ENCODE measurements at regions not wholly inside any gene's neighbourhood (a gene's known extent, or its start where the extent isn't known, plus 50 kb on each side); places are given as distances from the start of the nearest gene placed in this dataset.

- no peak for TF ChIP-seq CTCF (IDR thresholded peaks at IDR 0.05; ENCODE audit: low read depth, low read length)
- in situ Hi-C loops (cut with HindIII; ENCODE audit: low sequenced_read_pairs) = no loop called here
- H3K4me3 ChIP-seq (ENCODE audit: low read depth, low read length) = no peak overlapping the region
- no peak for DNase-seq (ENCODE audit: low read depth, low spot score)
Observed at GRCh38 chr5:5644249-5644648, 221.8 kb downstream of the ICE1 start.

- TF ChIP-seq CTCF (IDR thresholded peaks at IDR 0.05; ENCODE audit: low read depth, low read length) = no peak
- DNase-seq (ENCODE audit: low read depth, low spot score) = no peak
- no peak overlapping the region for H3K4me3 ChIP-seq (ENCODE audit: low read depth, low read length)
- in situ Hi-C loops (cut with HindIII; ENCODE audit: low sequenced_read_pairs) = no loop called here
Observed at GRCh38 chr5:5643481-5643880, 221.0 kb downstream of the ICE1 start.

- DNase-seq (ENCODE audit: low read depth, low spot score) = peak; percentile 7
- no peak for TF ChIP-seq CTCF (IDR thresholded peaks at IDR 0.05; ENCODE audit: low read depth, low read length)
- in situ Hi-C loops (cut with HindIII; ENCODE audit: low sequenced_read_pairs) = no loop called here
- H3K4me3 ChIP-seq (ENCODE audit: low read depth, low read length) = no peak overlapping the region
Observed at GRCh38 chr5:5638211-5638610, 215.7 kb downstream of the ICE1 start.

- no peak for DNase-seq (ENCODE audit: low read depth, low spot score)
- TF ChIP-seq CTCF (IDR thresholded peaks at IDR 0.05; ENCODE audit: low read depth, low read length) = no peak
- H3K4me3 ChIP-seq (ENCODE audit: low read depth, low read length) = no peak overlapping the region
- in situ Hi-C loops (cut with HindIII; ENCODE audit: low sequenced_read_pairs) = no loop called here
Observed at GRCh38 chr5:5637173-5637572, 214.7 kb downstream of the ICE1 start.

GRCh38 chr5:5634817-5635216 is 212.3 kb downstream of the ICE1 start:
- TF ChIP-seq CTCF (IDR thresholded peaks at IDR 0.05; ENCODE audit: low read depth, low read length) = no peak
- no peak overlapping the region for H3K4me3 ChIP-seq (ENCODE audit: low read depth, low read length)
- in situ Hi-C loops (cut with HindIII; ENCODE audit: low sequenced_read_pairs) = no loop called here
- no peak for DNase-seq (ENCODE audit: low read depth, low spot score)

- no peak for DNase-seq (ENCODE audit: low read depth, low spot score)
- in situ Hi-C loops (cut with HindIII; ENCODE audit: low sequenced_read_pairs) = no loop called here
- no peak overlapping the region for H3K4me3 ChIP-seq (ENCODE audit: low read depth, low read length)
- TF ChIP-seq CTCF (IDR thresholded peaks at IDR 0.05; ENCODE audit: low read depth, low read length) = no peak
Observed at GRCh38 chr5:5633579-5633978, 211.1 kb downstream of the ICE1 start.

- in situ Hi-C loops (cut with HindIII; ENCODE audit: low sequenced_read_pairs) = no loop called here
- no peak overlapping the region for H3K4me3 ChIP-seq (ENCODE audit: low read depth, low read length)
- no peak for TF ChIP-seq CTCF (IDR thresholded peaks at IDR 0.05; ENCODE audit: low read depth, low read length)
- no peak for DNase-seq (ENCODE audit: low read depth, low spot score)
Observed at GRCh38 chr5:5632678-5633077, 210.2 kb downstream of the ICE1 start.

Data from astrocyte of the spinal cord (primary cell).